GM20000 (cell line): ENCODE measurements at regions not wholly inside any gene's neighbourhood (a gene's known extent, or its start where the extent isn't known, plus 50 kb on each side); places are given as distances from the start of the nearest gene placed in this dataset.

Experiments used
- DNase-seq: peaks from one replicate; pipeline ENCODE4 v3.0.0; 2012; ENCODE audit warnings: low spot score
- CTCF ChIP-seq: IDR thresholded peaks from 2 replicates; pipeline ENCODE4 v1.5.1; 2012; ENCODE audit warnings: mild to moderate bottlenecking, control low read depth; ENCODE audit errors: extremely low read depth, missing control alignments

- no peak for DNase-seq
- no peak for TF ChIP-seq CTCF
These were observed 185.3 kb downstream of the CCNG2 start for GRCh38 chr4:77342170-77342810.

- no peak for DNase-seq
These were observed 187.0 kb downstream of the CCNG2 start for GRCh38 chr4:77344001-77344400.

GRCh38 chr4:77344784-77345183, 187.8 kb downstream of the CCNG2 start:
- no peak for TF ChIP-seq CTCF
- no peak for DNase-seq

More at GRCh38 chr4:77344001-77344400, 187.0 kb downstream of the CCNG2 start:
- TF ChIP-seq CTCF = no peak

GRCh38 chr4:77347351-77347966, 190.5 kb downstream of the CCNG2 start:
- DNase-seq = no peak
- TF ChIP-seq CTCF = no peak

- no peak for TF ChIP-seq CTCF
- no peak for DNase-seq
These were observed 191.8 kb downstream of the CCNG2 start for GRCh38 chr4:77348815-77349214.

- TF ChIP-seq CTCF = no peak
- DNase-seq = no peak
These were observed 192.4 kb downstream of the CCNG2 start for GRCh38 chr4:77349364-77349763.

- DNase-seq = no peak
These were observed 192.8 kb downstream of the CCNG2 start for GRCh38 chr4:77349796-77350195.

More at GRCh38 chr4:77349796-77350195, 192.8 kb downstream of the CCNG2 start:
- TF ChIP-seq CTCF = no peak
